ENCODE measurements at regions not wholly inside any gene's neighbourhood (a gene's known extent, or its start where the extent isn't known, plus 50 kb on each side); places are given as distances from the start of the nearest gene placed in this dataset.

DNA sequence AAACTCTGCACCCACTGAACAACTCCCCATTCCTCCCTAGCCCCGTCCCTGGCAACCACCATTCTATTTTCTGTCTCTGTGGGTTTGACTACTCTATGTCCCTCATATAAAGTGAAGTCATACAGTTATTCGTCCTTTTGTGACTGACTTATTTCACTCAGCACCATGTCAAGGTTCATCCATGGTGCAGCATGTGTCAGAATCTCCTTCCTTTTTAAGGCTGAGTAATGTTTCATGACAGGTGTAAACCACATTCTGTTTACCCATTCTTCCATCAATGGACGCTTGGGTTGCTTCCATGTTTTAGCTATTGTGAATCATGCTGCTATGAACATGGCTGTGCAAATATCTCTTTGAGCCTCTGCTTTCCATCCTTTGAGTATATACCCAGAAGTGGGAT is 192.3 kb upstream of the NSMCE3 start:
- H3K9me3 ChIP-seq (ENCODE audit: control insufficient read depth in 2 of 2, insufficient read depth in 1 of 2, low read length in 1 of 2), result no peaks in the 10 kb centered on the region
- no peaks in the 10 kb centered on the region for H3K27me3 ChIP-seq (ENCODE audit: control insufficient read depth in 2 of 2, insufficient read depth in 1 of 2, low read length in 1 of 2)
- WGBS, result 92% methylated on average over 3 of the region's 3 CpGs
- H3K36me3 ChIP-seq (ENCODE audit: control insufficient read depth in 2 of 2, insufficient read depth in 2 of 2, low read length in 1 of 2), result no peaks in the 10 kb centered on the region
- H3K27ac ChIP-seq (ENCODE audit: low read depth in 1 of 2, low read length in 1 of 2), result no peak overlapping the region
- no peaks in the 10 kb centered on the region for H3K4me1 ChIP-seq (ENCODE audit: control insufficient read depth in 2 of 2, insufficient read depth in 2 of 2, low read length in 2 of 2)
- no peak overlapping the region for H3K4me3 ChIP-seq (ENCODE audit: low read length in 2 of 2)
- no peak for DNase-seq (ENCODE audit: low read depth in 6 of 9, low spot score in 9 of 9)

DNA sequence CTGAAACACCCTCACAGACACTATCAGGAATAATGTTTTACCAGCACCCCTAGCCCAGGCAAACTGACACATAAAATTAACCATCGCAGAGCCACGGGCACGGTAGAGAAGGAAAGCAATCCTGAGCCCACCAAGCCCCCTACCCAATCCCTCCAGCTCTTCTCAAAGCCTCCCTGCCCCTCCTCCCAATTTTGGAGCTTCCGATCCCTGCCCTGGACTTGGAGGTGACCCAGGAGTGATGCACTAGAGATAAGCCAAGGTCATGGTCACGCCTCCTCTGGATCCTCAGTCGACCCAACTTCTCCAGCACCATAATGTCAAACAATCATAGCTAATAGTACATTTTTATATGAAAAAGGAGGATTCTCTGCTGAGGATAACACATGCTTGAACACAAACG is 188.7 kb upstream of the NSMCE3 start:
- Histone ChIP-seq H3K4me1 (ENCODE audit: control insufficient read depth in 2 of 2, insufficient read depth in 2 of 2, low read length in 2 of 2) (no peaks in the 10 kb centered on the region), H3K9me3 (ENCODE audit: control insufficient read depth in 2 of 2, insufficient read depth in 1 of 2, low read length in 1 of 2) (no peaks in the 10 kb centered on the region), H3K27me3 (ENCODE audit: control insufficient read depth in 2 of 2, insufficient read depth in 1 of 2, low read length in 1 of 2) (no peaks in the 10 kb centered on the region), H3K27ac (ENCODE audit: low read depth in 1 of 2, low read length in 1 of 2) (no peak overlapping the region), H3K36me3 (ENCODE audit: control insufficient read depth in 2 of 2, insufficient read depth in 2 of 2, low read length in 1 of 2) (no peaks in the 10 kb centered on the region), H3K4me3 (ENCODE audit: low read length in 2 of 2) (no peak overlapping the region)
- no peak for DNase-seq (ENCODE audit: low read depth in 6 of 9, low spot score in 9 of 9)
- 89% methylated on average over 7 of the region's 7 CpGs for WGBS

DNA sequence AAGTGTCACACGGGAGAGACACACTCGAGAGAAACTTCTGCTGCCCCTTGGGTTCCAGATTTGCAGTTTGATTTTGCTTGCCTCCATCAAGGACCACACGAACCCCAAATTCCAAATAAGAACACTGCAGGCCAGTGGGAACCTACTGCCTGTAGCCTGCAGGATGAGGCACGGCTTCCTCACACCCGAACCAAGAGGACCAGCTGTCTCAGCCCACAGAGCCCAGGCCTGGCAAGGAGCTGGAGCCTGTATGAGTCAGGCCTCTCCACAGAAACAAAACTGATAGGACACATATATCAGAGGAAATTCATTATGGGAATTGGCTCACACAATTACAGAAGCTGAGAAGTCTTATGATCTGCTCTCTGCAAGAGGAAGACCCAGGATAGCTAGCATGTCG is 188.1 kb upstream of the NSMCE3 start:
- Histone ChIP-seq H3K36me3 (ENCODE audit: control insufficient read depth in 2 of 2, insufficient read depth in 2 of 2, low read length in 1 of 2) (no peaks in the 10 kb centered on the region), H3K9me3 (ENCODE audit: control insufficient read depth in 2 of 2, insufficient read depth in 1 of 2, low read length in 1 of 2) (no peaks in the 10 kb centered on the region), H3K27ac (ENCODE audit: low read depth in 1 of 2, low read length in 1 of 2) (no peak overlapping the region), H3K4me3 (ENCODE audit: low read length in 2 of 2) (no peak overlapping the region), H3K27me3 (ENCODE audit: control insufficient read depth in 2 of 2, insufficient read depth in 1 of 2, low read length in 1 of 2) (no peaks in the 10 kb centered on the region), H3K4me1 (ENCODE audit: control insufficient read depth in 2 of 2, insufficient read depth in 2 of 2, low read length in 2 of 2) (no peaks in the 10 kb centered on the region)
- 93% methylated on average over 6 of the region's 6 CpGs for WGBS
- no peak for DNase-seq (ENCODE audit: low read depth in 6 of 9, low spot score in 9 of 9)

DNA sequence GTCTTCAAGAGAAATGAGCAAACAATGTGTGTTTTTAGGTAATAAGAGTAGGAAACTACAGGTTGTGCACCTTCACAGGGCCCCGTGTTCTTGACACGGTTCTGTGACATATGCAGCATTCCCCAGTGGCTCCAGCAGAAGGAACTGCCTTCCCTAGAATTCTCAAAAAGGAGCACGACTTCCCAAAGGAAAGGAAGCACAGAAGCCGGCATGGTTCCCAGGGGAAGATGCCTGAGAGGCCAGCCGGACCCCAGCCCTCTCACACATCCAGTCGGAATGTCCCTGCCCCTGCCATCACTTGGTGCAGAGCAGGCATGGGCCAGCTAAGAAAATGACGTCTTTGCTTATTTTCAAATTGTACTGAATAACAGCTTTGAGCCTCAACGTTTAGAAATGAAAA is 187.3 kb upstream of the NSMCE3 start:
- Histone ChIP-seq H3K36me3 (ENCODE audit: control insufficient read depth in 2 of 2, insufficient read depth in 2 of 2, low read length in 1 of 2) (no peaks in the 10 kb centered on the region), H3K4me1 (ENCODE audit: control insufficient read depth in 2 of 2, insufficient read depth in 2 of 2, low read length in 2 of 2) (no peaks in the 10 kb centered on the region), H3K4me3 (ENCODE audit: low read length in 2 of 2) (no peak overlapping the region), H3K27ac (ENCODE audit: low read depth in 1 of 2, low read length in 1 of 2) (no peak overlapping the region), H3K9me3 (ENCODE audit: control insufficient read depth in 2 of 2, insufficient read depth in 1 of 2, low read length in 1 of 2) (no peaks in the 10 kb centered on the region), H3K27me3 (ENCODE audit: control insufficient read depth in 2 of 2, insufficient read depth in 1 of 2, low read length in 1 of 2) (no peaks in the 10 kb centered on the region)
- DNase-seq (ENCODE audit: low read depth in 6 of 9, low spot score in 9 of 9), result no peak
- 90% methylated on average over 8 of the region's 8 CpGs for WGBS

DNA sequence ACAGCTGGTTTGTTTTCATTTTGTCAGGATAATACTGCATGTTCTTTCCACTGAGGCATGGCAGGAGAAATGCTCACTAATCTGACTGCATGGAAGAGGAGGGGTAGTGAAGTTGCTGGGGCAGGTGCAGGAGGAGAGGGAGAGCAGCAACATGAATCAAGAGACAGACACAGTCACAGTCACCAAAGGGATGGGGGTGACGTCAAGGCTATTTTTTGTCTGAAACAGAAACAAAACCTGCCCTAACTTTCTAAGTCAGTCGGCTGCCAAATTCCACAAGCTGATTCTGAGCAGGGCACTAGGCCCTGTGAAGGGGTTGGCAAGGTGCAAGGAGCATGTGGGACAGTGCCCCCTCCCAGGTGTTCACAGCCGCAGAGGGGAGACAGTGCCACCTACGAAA is 186.6 kb upstream of the NSMCE3 start:
- no peaks in the 10 kb centered on the region for H3K27me3 ChIP-seq (ENCODE audit: control insufficient read depth in 2 of 2, insufficient read depth in 1 of 2, low read length in 1 of 2)
- no peak overlapping the region for H3K27ac ChIP-seq (ENCODE audit: low read depth in 1 of 2, low read length in 1 of 2)
- no peaks in the 10 kb centered on the region for H3K36me3 ChIP-seq (ENCODE audit: control insufficient read depth in 2 of 2, insufficient read depth in 2 of 2, low read length in 1 of 2)
- H3K4me3 ChIP-seq (ENCODE audit: low read length in 2 of 2), result no peak overlapping the region
- no peak for DNase-seq (ENCODE audit: low read depth in 6 of 9, low spot score in 9 of 9)
- no peaks in the 10 kb centered on the region for H3K4me1 ChIP-seq (ENCODE audit: control insufficient read depth in 2 of 2, insufficient read depth in 2 of 2, low read length in 2 of 2)
- H3K9me3 ChIP-seq (ENCODE audit: control insufficient read depth in 2 of 2, insufficient read depth in 1 of 2, low read length in 1 of 2), result no peaks in the 10 kb centered on the region
- WGBS, result 94% methylated on average over 4 of the region's 4 CpGs

DNA sequence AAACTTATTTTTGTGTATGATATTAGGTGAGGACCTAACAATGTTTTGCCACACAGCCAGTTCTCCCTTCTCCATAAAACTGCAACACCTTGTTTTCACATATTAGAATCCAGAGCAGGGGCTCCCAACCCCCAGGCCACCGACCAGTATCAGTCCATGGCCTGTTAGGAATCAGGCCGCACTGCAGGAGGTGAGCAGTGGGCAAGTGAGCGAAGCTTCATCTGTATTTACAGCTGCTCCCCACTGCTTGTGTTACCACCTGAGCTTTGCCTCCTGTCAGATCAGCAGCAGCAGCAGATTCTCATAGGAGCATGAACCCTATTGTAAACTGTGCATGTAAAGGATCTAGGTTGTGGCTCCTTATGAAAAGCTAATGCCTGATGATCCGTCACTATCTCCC is 185.9 kb upstream of the NSMCE3 start:
- no peak overlapping the region for H3K27ac ChIP-seq (ENCODE audit: low read depth in 1 of 2, low read length in 1 of 2)
- no peaks in the 10 kb centered on the region for H3K27me3 ChIP-seq (ENCODE audit: control insufficient read depth in 2 of 2, insufficient read depth in 1 of 2, low read length in 1 of 2)
- H3K4me3 ChIP-seq (ENCODE audit: low read length in 2 of 2), result no peak overlapping the region
- 95% methylated on average over 4 of the region's 4 CpGs for WGBS
- DNase-seq (ENCODE audit: low read depth in 6 of 9, low spot score in 9 of 9), result no peak
- no peaks in the 10 kb centered on the region for H3K4me1 ChIP-seq (ENCODE audit: control insufficient read depth in 2 of 2, insufficient read depth in 2 of 2, low read length in 2 of 2)
- H3K36me3 ChIP-seq (ENCODE audit: control insufficient read depth in 2 of 2, insufficient read depth in 2 of 2, low read length in 1 of 2), result no peaks in the 10 kb centered on the region
- no peaks in the 10 kb centered on the region for H3K9me3 ChIP-seq (ENCODE audit: control insufficient read depth in 2 of 2, insufficient read depth in 1 of 2, low read length in 1 of 2)

DNA sequence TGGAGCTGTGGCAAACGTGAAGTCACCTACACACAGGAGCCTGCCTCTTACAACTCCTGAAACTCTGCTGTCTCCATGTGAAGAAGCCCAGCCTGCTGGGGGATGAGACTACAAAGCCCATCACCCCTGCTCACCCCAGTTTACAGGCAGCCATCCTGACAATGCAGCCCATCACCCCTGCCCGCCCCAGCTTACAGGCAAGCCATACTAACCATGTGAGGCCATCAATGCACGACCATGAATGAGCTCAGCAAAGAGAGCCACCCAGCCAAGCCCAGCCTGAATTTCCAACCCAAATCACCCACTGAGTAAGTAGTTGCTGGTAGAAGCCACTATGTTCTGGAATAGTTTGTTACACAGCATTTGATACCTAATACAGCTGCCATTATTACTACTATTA is 185.4 kb upstream of the NSMCE3 start:
- H3K4me1 ChIP-seq (ENCODE audit: control insufficient read depth in 2 of 2, insufficient read depth in 2 of 2, low read length in 2 of 2), result no peaks in the 10 kb centered on the region
- no peak overlapping the region for H3K27ac ChIP-seq (ENCODE audit: low read depth in 1 of 2, low read length in 1 of 2)
- DNase-seq (ENCODE audit: low read depth in 6 of 9, low spot score in 9 of 9), result no peak
- 90% methylated on average over 3 of the region's 3 CpGs for WGBS
- no peaks in the 10 kb centered on the region for H3K27me3 ChIP-seq (ENCODE audit: control insufficient read depth in 2 of 2, insufficient read depth in 1 of 2, low read length in 1 of 2)
- no peak overlapping the region for H3K4me3 ChIP-seq (ENCODE audit: low read length in 2 of 2)
- H3K9me3 ChIP-seq (ENCODE audit: control insufficient read depth in 2 of 2, insufficient read depth in 1 of 2, low read length in 1 of 2), result no peaks in the 10 kb centered on the region
- H3K36me3 ChIP-seq (ENCODE audit: control insufficient read depth in 2 of 2, insufficient read depth in 2 of 2, low read length in 1 of 2), result no peaks in the 10 kb centered on the region

DNA sequence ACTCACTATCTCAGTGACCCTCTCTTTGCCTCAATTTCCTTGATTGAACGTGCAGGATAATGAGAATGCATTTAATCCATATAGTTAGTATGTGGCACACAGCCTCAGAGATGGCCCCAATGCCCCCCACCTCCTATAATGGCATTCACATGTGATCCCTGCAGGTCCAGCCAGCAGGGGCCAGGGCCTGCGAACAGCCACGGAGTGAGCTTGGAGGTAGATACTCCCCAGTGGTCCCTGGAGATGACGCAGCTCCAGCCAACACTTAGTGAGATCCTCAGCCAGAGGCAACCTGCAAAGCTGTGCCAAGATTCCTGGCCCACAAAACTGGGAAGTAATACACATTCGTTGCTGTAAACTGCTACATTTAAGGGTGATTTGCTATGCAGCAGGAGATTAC is 184.9 kb upstream of the NSMCE3 start:
- H3K4me1 ChIP-seq (ENCODE audit: control insufficient read depth in 2 of 2, insufficient read depth in 2 of 2, low read length in 2 of 2), result no peaks in the 10 kb centered on the region
- no peak overlapping the region for H3K27ac ChIP-seq (ENCODE audit: low read depth in 1 of 2, low read length in 1 of 2)
- no peaks in the 10 kb centered on the region for H3K36me3 ChIP-seq (ENCODE audit: control insufficient read depth in 2 of 2, insufficient read depth in 2 of 2, low read length in 1 of 2)
- no peak for DNase-seq (ENCODE audit: low read depth in 6 of 9, low spot score in 9 of 9)
- no peaks in the 10 kb centered on the region for H3K9me3 ChIP-seq (ENCODE audit: control insufficient read depth in 2 of 2, insufficient read depth in 1 of 2, low read length in 1 of 2)
- H3K27me3 ChIP-seq (ENCODE audit: control insufficient read depth in 2 of 2, insufficient read depth in 1 of 2, low read length in 1 of 2), result no peaks in the 10 kb centered on the region
- 93% methylated on average over 5 of the region's 5 CpGs for WGBS
- no peak overlapping the region for H3K4me3 ChIP-seq (ENCODE audit: low read length in 2 of 2)

DNA sequence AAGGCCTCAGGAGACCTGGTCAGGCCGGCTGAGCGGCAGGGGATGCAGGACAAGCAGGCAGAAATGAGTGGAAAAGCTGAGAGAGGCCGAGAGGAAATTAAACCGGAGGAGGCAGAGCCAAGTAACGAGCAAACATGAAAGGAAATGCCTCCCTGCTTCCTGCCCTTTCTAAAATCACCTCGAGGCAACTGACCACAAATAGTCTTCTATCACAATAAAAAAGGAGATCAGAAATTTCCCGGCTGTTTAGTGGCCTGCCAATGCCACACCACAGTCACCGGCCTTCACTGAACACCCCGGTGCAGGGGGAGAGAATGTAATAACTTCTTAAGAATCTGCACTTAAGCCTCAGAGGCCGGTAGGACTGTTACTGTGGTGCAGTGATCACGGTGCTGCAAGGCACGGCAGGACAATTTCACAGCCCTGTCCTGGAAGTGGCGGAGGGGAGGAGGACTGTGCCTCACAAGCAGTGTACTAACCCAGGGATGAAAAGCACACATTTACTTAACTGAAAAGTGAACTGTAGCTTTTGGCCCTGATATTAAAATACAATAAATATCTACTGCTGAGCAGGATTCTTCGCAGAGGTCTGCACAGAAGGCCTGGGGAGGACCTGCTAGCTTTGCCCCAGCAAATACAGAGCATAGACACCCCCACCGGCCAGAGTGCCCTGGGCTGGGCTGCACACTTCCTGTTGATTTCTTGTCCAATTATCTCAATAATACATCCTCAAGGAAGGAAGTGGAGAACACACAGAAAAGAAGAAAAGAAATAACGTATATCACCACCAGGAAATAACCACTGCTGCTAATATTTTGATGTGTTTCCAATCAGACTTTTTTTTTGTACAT is 183.5 kb upstream of the NSMCE3 start:
- no peaks in the 10 kb centered on the region for H3K9me3 ChIP-seq (ENCODE audit: control insufficient read depth in 2 of 2, insufficient read depth in 1 of 2, low read length in 1 of 2)
- H3K4me3 ChIP-seq (ENCODE audit: low read length in 2 of 2), result no peak overlapping the region
- H3K27ac ChIP-seq (ENCODE audit: low read depth in 1 of 2, low read length in 1 of 2), result no peak overlapping the region
- no peaks in the 10 kb centered on the region for H3K36me3 ChIP-seq (ENCODE audit: control insufficient read depth in 2 of 2, insufficient read depth in 2 of 2, low read length in 1 of 2)
- no peak for DNase-seq (ENCODE audit: low read depth in 6 of 9, low spot score in 9 of 9)
- 24% methylated on average over 16 of the region's 16 CpGs for WGBS
- H3K4me1 ChIP-seq (ENCODE audit: control insufficient read depth in 2 of 2, insufficient read depth in 2 of 2, low read length in 2 of 2), result no peaks in the 10 kb centered on the region
- no peaks in the 10 kb centered on the region for H3K27me3 ChIP-seq (ENCODE audit: control insufficient read depth in 2 of 2, insufficient read depth in 1 of 2, low read length in 1 of 2)

All from thymus (tissue), 11 donors.